ENCODE measurements at regions not wholly inside any gene's neighbourhood (a gene's known extent, or its start where the extent isn't known, plus 50 kb on each side); places are given as distances from the start of the nearest gene placed in this dataset.

DNA sequence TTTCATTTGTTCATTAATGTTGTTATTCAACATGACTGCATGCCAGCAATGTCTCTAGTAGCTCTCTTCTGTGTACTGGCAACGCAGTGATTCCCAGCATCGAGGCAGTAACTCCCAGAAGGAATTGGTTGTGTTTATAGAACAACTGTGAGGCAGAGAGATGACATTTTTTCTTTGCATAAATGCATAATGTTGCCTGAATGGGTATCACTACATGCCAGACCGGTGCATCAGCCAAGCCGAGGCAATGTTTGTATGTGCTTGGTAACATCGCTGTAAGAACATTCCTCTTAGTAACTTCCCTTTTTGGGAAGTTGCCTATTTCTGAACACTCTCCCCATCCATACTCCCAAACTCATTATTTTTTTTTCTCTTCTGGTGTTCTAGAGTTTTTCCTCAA lies 182.9 kb downstream of the HTR7 start:
- no peak for DNase-seq (ENCODE audit: low read depth, low spot score)

DNA sequence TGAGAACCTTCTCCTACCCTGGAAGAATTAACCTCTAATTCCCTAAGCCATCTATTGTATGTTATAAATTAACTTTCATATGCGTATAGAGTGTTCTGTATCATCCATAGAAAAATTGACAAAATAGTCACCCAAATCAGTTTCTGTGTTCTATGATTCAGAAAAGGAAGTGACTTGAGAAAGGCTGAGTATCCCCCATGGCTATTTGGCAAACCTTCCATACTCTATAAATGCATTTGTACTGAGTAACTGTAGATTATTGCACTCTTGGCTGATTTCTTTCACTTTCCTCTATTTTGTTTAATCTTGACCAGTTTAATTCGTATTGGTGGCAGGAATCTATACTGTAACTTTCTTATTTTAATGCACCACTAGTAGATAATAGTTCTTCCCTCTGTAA lies 182.2 kb downstream of the HTR7 start:
- DNase-seq (ENCODE audit: low read depth, low spot score): no peak

Measured in activated naive CD8-positive, alpha-beta T cell treated with anti-CD3 and anti-CD28 coated beads, Interleukin-2, amount 50 U/mL, for 16 hours (primary cell).